ENCODE measurements at regions not wholly inside any gene's neighbourhood (a gene's known extent, or its start where the extent isn't known, plus 50 kb on each side); places are given as distances from the start of the nearest gene placed in this dataset.

- TF ChIP-seq FOS (IDR thresholded peaks at IDR 0.05; ENCODE audit: extremely low read depth, insufficient read length) (no peak), EZH2 (IDR thresholded peaks at IDR 0.05; ENCODE audit: borderline replicate concordance, low read depth, low read length) (no peak), KLF6 (CRISPR knock-in tag; IDR thresholded peaks at IDR 0.05; ENCODE audit: borderline replicate concordance) (no peak), EGR1 (conservative IDR thresholded peaks at IDR 0.05) (no peak)
Observed at GRCh38 chr1:232137066-232137465, 492.9 kb downstream of the SIPA1L2 start.

Data from K562 (cell line).